ENCODE measurements at regions not wholly inside any gene's neighbourhood (a gene's known extent, or its start where the extent isn't known, plus 50 kb on each side); places are given as distances from the start of the nearest gene placed in this dataset.

GRCh38 chr2:203619267-203619878 lies 84.3 kb upstream of the RAPH1 start:
- TF ChIP-seq ZNF462 (CRISPR knock-in tag; IDR thresholded peaks at IDR 0.05): no peak
- no peak for TF ChIP-seq JUNB (IDR thresholded peaks at IDR 0.05; ENCODE audit: unreplicated experiment)
- TF ChIP-seq CTCF (conservative IDR thresholded peaks at IDR 0.05; ENCODE audit: low read depth in 2 of 2): no peak
- TF ChIP-seq EZH2phosphoT487 (IDR thresholded peaks at IDR 0.05; ENCODE audit: unreplicated experiment): no peak
- TF ChIP-seq STAT1 (IDR thresholded peaks at IDR 0.05; ENCODE audit: unreplicated experiment): no peak
- TF ChIP-seq, protein P1, sequence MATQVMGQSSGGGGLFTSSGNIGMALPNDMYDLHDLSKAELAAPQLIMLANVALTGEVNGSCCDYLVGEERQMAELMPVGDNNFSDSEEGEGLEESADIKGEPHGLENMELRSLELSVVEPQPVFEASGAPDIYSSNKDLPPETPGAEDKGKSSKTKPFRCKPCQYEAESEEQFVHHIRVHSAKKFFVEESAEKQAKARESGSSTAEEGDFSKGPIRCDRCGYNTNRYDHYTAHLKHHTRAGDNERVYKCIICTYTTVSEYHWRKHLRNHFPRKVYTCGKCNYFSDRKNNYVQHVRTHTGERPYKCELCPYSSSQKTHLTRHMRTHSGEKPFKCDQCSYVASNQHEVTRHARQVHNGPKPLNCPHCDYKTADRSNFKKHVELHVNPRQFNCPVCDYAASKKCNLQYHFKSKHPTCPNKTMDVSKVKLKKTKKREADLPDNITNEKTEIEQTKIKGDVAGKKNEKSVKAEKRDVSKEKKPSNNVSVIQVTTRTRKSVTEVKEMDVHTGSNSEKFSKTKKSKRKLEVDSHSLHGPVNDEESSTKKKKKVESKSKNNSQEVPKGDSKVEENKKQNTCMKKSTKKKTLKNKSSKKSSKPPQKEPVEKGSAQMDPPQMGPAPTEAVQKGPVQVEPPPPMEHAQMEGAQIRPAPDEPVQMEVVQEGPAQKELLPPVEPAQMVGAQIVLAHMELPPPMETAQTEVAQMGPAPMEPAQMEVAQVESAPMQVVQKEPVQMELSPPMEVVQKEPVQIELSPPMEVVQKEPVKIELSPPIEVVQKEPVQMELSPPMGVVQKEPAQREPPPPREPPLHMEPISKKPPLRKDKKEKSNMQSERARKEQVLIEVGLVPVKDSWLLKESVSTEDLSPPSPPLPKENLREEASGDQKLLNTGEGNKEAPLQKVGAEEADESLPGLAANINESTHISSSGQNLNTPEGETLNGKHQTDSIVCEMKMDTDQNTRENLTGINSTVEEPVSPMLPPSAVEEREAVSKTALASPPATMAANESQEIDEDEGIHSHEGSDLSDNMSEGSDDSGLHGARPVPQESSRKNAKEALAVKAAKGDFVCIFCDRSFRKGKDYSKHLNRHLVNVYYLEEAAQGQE (IDR thresholded peaks at IDR 0.05; ENCODE audit: unreplicated experiment): no peak
- TF ChIP-seq ETS1 (IDR thresholded peaks at IDR 0.05): no peak
- TF ChIP-seq ZNF114 (CRISPR knock-in tag; IDR thresholded peaks at IDR 0.05): no peak
- TF ChIP-seq ZNF331 (CRISPR knock-in tag; IDR thresholded peaks at IDR 0.05; ENCODE audit: low read depth): no peak
- Histone ChIP-seq H3K27me3 (ENCODE audit: insufficient read depth) (no peaks in the 10 kb centered on the region), H3K79me2 (replicated peaks; ENCODE audit: insufficient read depth) (no peaks in the 10 kb centered on the region), H3K27ac (ENCODE audit: low read depth) (no peak overlapping the region), H3F3A (replicated peaks; ENCODE audit: low read depth) (no peaks in the 10 kb centered on the region), H3K4me3 (no peak overlapping the region), H3K4me1 (ENCODE audit: insufficient read depth) (no peaks in the 10 kb centered on the region), H3K36me3 (ENCODE audit: insufficient read depth) (no peaks in the 10 kb centered on the region), H2AFZ (no peak overlapping the region), H3K9me2 (ENCODE audit: insufficient read depth) (peaks cover 2% of the 10 kb centered on the region; the same call in 1 of the 2 replicates), H4K20me1 (replicated peaks; ENCODE audit: insufficient read depth) (no peaks in the 10 kb centered on the region), H3K4me2 (no peak overlapping the region)
- no peaks in the 10 kb centered on the region for H3K9me3 Mint-ChIP-seq
- ATAC-seq (no peak), DNase-seq (ENCODE audit: low spot score) (no peak)
- H3K4me3 Mint-ChIP-seq: no peak overlapping the region
- H3K4me1 Mint-ChIP-seq: no peaks in the 10 kb centered on the region
- no peaks in the 10 kb centered on the region for H3K27me3 Mint-ChIP-seq (ENCODE audit: insufficient read depth, low read depth, poor library complexity)
- no peaks in the 10 kb centered on the region; the same call in 2 of the 3 replicates for H3K36me3 Mint-ChIP-seq (ENCODE audit: low read depth)
- H3K27ac Mint-ChIP-seq: no peak overlapping the region
